ENCODE measurements at regions not wholly inside any gene's neighbourhood (a gene's known extent, or its start where the extent isn't known, plus 50 kb on each side); places are given as distances from the start of the nearest gene placed in this dataset.
"Not testable (repeated sequence)": the region's sequence is repeated elsewhere in the genome, so short reads cannot be mapped to it uniquely, and the experiment has no call there.

DNA sequence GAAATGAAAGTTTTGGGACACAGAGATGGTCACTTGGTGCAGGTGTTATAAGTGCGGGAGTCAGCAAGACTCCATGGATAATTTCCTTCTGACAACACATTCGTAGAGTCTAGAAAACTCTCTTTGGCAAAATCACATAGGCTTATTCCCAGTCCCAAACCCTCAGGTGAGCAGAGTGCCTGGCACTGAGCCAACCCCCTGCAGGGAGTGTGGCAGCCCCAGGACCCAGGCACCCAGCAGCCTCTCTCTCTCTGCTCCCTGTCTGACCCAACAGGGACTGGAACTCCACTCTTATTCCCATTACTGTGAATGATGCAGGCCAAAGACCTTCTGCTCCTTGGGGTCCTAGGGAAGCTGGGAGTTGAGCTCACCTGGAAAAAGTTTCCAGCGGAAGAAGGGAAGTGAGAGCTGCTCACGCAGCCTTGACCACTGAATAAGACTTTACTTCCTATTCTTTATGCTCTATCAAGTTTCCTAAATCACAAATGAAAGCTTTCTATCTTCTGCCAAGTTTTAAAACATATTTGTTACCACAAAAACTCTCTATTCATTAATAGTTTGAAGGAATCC, 132.6 kb upstream of the ETV3 start:
- no peak for DNase-seq (ENCODE audit: low read depth in 2 of 3, low spot score in 1 of 3)

DNA sequence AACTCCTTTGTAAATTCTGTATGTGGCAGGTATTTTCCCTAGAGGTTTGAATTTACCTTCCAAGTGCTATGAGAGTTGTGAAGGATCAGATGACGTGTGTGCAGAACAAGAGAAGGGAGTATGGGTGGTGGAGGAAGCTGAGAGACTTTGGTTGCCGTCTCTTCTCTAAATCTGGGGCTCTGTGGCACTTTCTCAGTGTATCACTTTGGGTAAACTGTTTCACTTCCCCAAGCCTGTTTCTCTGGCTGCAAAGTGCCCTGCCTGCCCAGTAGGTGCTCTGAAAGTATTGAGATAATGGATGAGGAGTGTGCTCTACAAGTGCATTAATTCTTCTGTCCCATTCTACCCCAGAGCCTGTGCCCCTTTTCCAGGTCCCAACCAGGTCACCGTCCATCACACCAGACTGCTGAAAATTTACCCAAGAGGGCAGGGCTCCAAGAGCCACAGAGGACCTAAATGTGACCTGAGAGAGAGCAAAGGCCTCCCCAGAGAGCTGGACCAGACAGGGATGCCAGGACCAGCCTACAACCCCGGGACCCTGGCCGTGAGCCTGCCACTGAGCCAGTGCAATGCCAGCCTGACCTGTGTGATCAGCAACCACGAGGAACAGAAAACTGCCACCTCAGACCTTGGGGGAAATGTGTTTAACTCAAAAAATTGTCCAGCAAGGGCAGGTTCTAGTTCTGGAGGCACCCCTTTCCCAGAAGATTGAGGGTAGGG, 131.6 kb upstream of the ETV3 start:
- DNase-seq (ENCODE audit: low read depth in 2 of 3, low spot score in 1 of 3), result no peak

DNA sequence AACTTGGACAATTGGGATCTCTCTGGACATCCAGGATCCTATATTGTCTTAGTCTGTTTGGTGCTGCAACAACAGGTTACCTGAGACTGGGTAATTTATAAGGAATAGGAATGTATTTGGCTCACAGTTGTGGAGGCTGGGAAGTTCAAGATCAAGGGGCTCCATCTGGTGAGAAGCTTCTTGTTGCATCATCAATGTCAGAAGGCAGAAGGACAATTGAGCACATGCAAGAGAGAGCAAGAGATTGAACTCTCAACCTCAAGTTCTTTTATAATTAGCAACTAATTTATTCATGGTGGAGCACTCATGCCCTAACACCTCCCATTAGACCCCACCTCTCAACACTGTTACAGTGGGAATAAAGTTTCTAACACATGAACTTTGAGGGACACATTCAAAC, 124.7 kb upstream of the ETV3 start:
- no peak for DNase-seq (ENCODE audit: low read depth in 2 of 3, low spot score in 1 of 3)

GRCh38 chr1:157262422-157262821, 124.2 kb upstream of the ETV3 start:
- DNase-seq (ENCODE audit: low read depth in 2 of 3, low spot score in 1 of 3), result no peak

- DNase-seq (ENCODE audit: low read depth in 2 of 3, low spot score in 1 of 3), result not testable (repeated sequence)
These were observed 117.7 kb upstream of the ETV3 start for GRCh38 chr1:157255891-157256290.

DNA sequence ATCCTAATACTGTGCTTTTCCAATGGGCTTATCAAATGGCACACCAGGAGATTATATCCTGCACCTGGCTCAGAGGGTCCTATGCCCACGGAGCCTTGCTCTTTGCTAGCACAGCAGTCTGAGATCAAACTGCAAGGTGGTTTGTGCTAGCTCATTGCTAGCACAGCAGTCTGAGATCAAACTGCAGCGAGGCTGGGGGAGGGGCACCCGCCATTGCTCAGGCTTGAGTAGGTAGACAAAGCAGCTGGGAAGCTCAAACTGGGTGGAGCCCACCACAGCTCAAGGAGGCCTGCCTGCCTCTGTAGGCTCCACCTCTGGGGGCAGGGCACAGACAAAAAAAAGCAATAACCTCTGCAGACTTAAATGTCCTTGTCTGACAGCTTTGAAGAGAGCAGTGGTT, 116.0 kb upstream of the ETV3 start:
- DNase-seq (ENCODE audit: low read depth in 2 of 3, low spot score in 1 of 3), result not testable (repeated sequence)

- no peak for DNase-seq (ENCODE audit: low read depth in 2 of 3, low spot score in 1 of 3)
These were observed 114.3 kb upstream of the ETV3 start for GRCh38 chr1:157252473-157252872.

- DNase-seq (ENCODE audit: low read depth in 2 of 3, low spot score in 1 of 3), result no peak
These were observed 111.5 kb upstream of the ETV3 start for GRCh38 chr1:157249739-157250138.

DNA sequence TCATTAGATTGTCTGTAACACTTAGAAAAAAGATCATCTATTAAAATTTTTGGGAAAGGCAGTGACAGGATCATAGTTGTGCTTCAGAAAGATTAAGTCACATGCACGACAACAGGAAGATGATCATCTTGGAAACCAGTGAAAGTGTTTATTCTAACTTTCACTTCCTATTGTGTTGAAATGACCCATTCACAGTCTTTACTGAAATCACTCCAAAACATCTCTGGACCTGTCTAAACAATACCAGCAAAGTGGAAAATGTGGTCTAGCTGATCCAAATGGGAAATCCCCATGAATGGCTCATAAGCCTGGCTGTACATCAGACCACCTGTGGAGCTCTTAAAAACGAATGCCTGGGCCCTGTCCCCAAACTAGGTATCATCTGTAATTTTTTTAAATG, 111.1 kb upstream of the ETV3 start:
- no peak for DNase-seq (ENCODE audit: low read depth in 2 of 3, low spot score in 1 of 3)

DNA sequence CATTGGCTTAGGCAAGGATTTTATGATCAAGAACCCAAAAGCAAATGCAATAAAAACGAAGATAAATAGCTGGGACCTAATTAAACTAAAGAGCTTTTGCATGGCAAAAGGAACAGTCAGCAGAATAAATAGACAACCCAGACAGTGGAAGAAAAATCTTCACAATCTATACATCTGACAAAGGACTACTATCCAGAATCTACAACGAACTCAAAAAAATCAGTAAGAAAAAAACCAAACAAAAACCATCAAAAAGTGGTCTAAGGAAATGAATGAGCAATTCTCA, 109.5 kb upstream of the ETV3 start:
- DNase-seq (ENCODE audit: low read depth in 2 of 3, low spot score in 1 of 3), result not testable (repeated sequence)

- DNase-seq (ENCODE audit: low read depth in 2 of 3, low spot score in 1 of 3), result no peak
These were observed 109.0 kb upstream of the ETV3 start for GRCh38 chr1:157247005-157247763.

- no peak for DNase-seq (ENCODE audit: low read depth in 2 of 3, low spot score in 1 of 3)
These were observed 107.6 kb upstream of the ETV3 start for GRCh38 chr1:157245823-157246222.

- no peak for DNase-seq (ENCODE audit: low read depth in 2 of 3, low spot score in 1 of 3)
These were observed 103.0 kb upstream of the ETV3 start for GRCh38 chr1:157241185-157241538.

GRCh38 chr1:157240495-157241184, 102.4 kb upstream of the ETV3 start:
- no peak for DNase-seq (ENCODE audit: low read depth in 2 of 3, low spot score in 1 of 3)

GRCh38 chr1:157239936-157240335, 101.7 kb upstream of the ETV3 start:
- no peak for DNase-seq (ENCODE audit: low read depth in 2 of 3, low spot score in 1 of 3)

DNA sequence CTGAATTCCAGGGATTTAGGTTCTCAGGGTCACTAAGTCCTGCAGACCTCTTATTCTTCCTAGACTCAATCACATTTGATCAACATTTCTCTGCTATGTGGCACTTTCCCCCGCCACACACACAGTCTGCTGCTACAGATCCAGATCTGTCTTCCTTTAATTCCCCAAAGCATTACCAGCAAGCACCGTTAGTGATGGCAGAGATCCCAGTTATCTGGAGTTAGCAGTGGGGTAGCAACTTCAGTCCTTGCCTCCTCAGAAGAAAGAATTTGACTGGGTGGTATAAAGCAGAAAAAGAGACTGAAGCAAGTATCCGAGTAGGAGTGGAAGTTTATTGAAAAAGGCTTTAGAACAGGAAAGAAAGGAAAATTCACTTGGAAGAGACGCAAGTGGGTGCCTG, 100.4 kb upstream of the ETV3 start:
- DNase-seq (ENCODE audit: low read depth in 2 of 3, low spot score in 1 of 3), result no peak

GRCh38 chr1:157237981-157238380, 99.8 kb upstream of the ETV3 start:
- no peak for DNase-seq (ENCODE audit: low read depth in 2 of 3, low spot score in 1 of 3)

DNA sequence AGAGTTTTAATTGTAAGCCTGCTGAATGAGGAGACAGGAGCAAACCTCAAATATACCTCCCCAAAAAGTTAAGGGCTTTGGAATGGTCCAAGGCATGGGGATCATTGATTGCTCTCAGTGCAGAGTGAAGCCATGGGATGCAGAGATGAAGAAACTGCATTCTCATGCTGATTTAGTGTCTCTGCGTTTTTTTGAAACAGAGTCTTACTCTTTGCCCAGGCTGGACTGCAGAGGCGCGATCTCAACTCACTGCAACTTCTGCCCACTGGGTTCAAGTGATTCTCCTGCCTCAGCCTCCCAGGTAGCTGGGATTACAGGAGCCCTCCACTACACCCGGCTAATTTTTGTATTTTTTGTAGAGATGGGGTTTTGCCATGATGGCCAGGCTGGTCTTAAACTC, 99.3 kb upstream of the ETV3 start:
- no peak for DNase-seq (ENCODE audit: low read depth in 2 of 3, low spot score in 1 of 3)

GRCh38 chr1:157236072-157236471, 97.9 kb upstream of the ETV3 start:
- no peak for DNase-seq (ENCODE audit: low read depth in 2 of 3, low spot score in 1 of 3)

DNA sequence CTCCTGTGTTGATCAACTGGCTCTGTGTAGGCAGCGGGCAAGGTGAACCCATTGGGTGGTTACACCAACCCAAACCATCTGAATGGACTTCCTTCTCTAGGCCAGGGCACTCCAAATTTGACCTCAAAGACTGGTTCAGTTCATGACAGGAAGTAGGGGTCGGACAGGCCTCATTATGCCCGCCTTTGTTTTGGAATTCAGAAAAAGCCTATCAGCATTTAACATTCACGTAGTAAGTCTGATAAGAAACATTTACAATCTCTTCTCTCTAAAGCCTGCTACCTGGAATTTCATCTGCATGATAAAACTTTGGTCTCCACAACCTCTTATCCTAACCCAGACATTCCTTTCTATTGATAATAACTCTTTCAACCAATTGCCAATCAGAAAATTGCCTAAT, 97.1 kb upstream of the ETV3 start:
- DNase-seq (ENCODE audit: low read depth in 2 of 3, low spot score in 1 of 3), result no peak

DNA sequence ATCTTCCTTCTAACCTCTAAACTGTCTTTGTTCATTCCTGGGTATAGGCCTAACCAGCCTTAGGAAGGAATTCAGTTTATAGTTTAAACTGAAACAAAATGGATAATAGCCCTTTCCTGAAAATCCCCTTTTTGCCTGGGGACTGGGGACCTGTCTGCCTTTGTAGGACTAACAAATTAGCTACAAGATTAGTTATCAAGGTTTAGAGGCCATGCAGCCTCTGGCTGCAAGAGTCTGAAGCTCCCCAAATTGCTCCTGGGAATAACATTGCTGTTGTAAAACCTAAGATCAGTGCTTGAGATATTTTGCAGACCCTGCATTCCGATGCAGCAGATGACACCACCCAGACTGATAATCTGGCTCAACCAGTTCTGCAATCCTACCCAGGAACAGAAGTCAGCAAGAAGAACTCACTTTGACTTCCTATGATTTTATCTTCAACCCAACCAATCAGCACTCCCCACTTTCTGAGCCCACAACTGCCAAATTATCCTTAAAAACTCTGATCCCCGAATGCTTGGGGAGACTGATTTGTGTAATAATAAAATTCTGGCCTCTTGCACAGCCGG, 96.6 kb upstream of the ETV3 start:
- DNase-seq (ENCODE audit: low read depth in 2 of 3, low spot score in 1 of 3), result no peak

GRCh38 chr1:157233131-157233530, 94.9 kb upstream of the ETV3 start:
- no peak for DNase-seq (ENCODE audit: low read depth in 2 of 3, low spot score in 1 of 3)

Measured in stimulated activated CD4-positive, alpha-beta T cell treated with anti-CD3 and anti-CD28 coated beads, Interleukin-12 subunit alpha, Interleukin-12 subunit beta, amount 100 ng/mL, for 48 hours (primary cell).